PC-9 (cell line): ENCODE measurements at regions not wholly inside any gene's neighbourhood (a gene's known extent, or its start where the extent isn't known, plus 50 kb on each side); places are given as distances from the start of the nearest gene placed in this dataset.

Experiments used
- CTCF ChIP-seq: fragments of 200-600 bp; sonication (generic); conservative IDR thresholded peaks from 2 replicates; pipeline ENCODE4 v1.6.1; 2017; ENCODE audit warnings: mixed run types, antibody characterized with exemption, mild to moderate bottlenecking, moderate library complexity
- EZH2 ChIP-seq: fragments of 200-600 bp; sonication (generic); IDR thresholded peaks from 2 replicates; pipeline ENCODE4 v1.8.0; 2017; ENCODE audit warnings: antibody characterized with exemption, low read depth

DNA sequence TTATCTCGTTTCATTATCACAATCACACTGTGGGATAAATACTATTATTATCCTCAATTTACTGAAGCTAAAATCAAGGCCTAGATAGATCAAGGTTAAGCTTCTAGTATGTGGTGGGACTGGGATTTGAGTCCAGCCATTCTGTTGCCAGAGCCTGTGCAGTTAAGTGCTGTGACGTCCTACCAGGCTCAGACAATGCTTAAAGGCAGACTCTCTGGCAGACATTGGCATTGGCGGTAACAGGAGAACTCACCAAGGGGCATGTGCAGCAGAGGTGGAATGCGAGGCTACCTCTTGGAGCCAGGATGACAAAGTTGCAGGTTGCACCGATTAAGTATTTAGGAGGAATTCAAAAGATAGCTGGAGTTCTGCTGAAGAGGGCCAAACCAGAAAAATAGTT is 155.6 kb upstream of the IFNG-AS1 start:
- TF ChIP-seq CTCF, result no peak
- TF ChIP-seq EZH2, result no peak
